Smooth muscle cell (in vitro differentiated cells): ENCODE measurements at regions not wholly inside any gene's neighbourhood (a gene's known extent, or its start where the extent isn't known, plus 50 kb on each side); places are given as distances from the start of the nearest gene placed in this dataset.

Source experiments
- DNase-seq: peaks from one replicate; lab custom pipeline; 2025; ENCODE audit not compliant: unreplicated experiment; lab: John Stamatoyannopoulos, UW
- H2AFZ ChIP-seq: fragments of 200-600 bp; sonication (generic); 2 replicates; pipeline ENCODE4 v1.6.0; 2016; ENCODE audit warnings: antibody characterized with exemption, low read depth, mild to moderate bottlenecking
- H3F3A ChIP-seq: fragments of 200-600 bp; sonication (generic); 2 replicates; pipeline ENCODE4 v1.6.0; 2017; ENCODE audit warnings: antibody characterized with exemption, low read depth
- H3K27ac ChIP-seq: fragments of 200-600 bp; sonication (generic); 2 replicates; pipeline ENCODE4 v1.5.1; 2016; ENCODE audit warnings: low read depth, mild to moderate bottlenecking
- H3K27me3 ChIP-seq: fragments of 200-600 bp; sonication (generic); 2 replicates; pipeline ENCODE4 v1.6.1; 2016; ENCODE audit warnings: low read depth, mild to moderate bottlenecking
- H3K36me3 ChIP-seq: fragments of 200-600 bp; sonication (generic); 2 replicates; pipeline ENCODE4 v1.5.1; 2016; ENCODE audit warnings: low read depth
- H3K4me1 ChIP-seq: fragments of 200-600 bp; sonication (generic); 2 replicates; pipeline ENCODE4 v1.5.1; 2016; ENCODE audit warnings: low read depth
- H3K4me2 ChIP-seq: fragments of 200-600 bp; sonication (generic); 2 replicates; pipeline ENCODE4 v1.6.0; 2016; ENCODE audit warnings: mild to moderate bottlenecking
- H3K4me3 ChIP-seq: fragments of 200-600 bp; sonication (generic); 2 replicates; pipeline ENCODE4 v1.5.1; 2016; ENCODE audit warnings: mild to moderate bottlenecking
- H3K79me2 ChIP-seq: fragments of 200-600 bp; sonication (generic); 2 replicates; pipeline ENCODE4 v1.6.0; 2016; ENCODE audit warnings: low read depth, mild to moderate bottlenecking
- H3K9ac ChIP-seq: fragments of 200-600 bp; sonication (generic); 2 replicates; pipeline ENCODE4 v1.6.0; 2016; ENCODE audit warnings: low read depth
- H3K9me3 ChIP-seq: fragments of 200-600 bp; sonication (generic); replicated peaks from 2 replicates; pipeline ENCODE4 v1.5.1; 2016; ENCODE audit warnings: low read depth
- H4K20me1 ChIP-seq: fragments of 200-600 bp; sonication (generic); 2 replicates; pipeline ENCODE4 v1.6.0; 2016; ENCODE audit warnings: low read depth
- WGBS: methylation state at CpG from one replicate; pipeline ENCODE4 v1.1.7; 2016; ENCODE audit warnings: low lambda C conversion rate; 5-methylcytosine and 5-hydroxymethylcytosine counted together
- TF ChIP-seq, protein P1 (sequence below): fragments of 200-600 bp; sonication (generic); IDR thresholded peaks from 2 replicates; pipeline ENCODE4 v1.5.1; 2017; ENCODE audit warnings: borderline replicate concordance, mild to moderate bottlenecking, antibody characterized with exemption; ENCODE audit not compliant: insufficient read depth, poor library complexity, severe bottlenecking

DNA sequence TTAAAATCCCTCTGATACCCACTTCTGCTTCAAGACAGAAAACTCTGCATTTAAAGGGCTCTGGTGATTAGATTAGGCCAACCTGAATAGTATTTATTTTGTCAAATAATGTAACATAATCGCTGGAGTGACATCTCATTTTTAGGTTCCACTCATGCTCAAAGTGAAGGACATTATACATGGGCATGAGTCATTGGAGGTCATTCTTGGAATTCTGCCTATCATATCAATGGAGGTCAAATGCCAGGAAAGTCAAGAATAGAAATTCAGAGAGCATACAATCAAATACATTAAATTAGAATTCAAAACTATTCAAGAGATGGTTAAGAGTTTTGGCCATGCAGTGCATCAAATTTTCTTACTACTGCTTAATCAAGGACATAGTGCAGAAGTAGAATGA, 50.8 kb upstream of the PRSS1 start:
- WGBS: 91% methylated on average over 1 of the region's 1 CpG
- Histone ChIP-seq H3K4me3 (no peak overlapping the region), H2AFZ (no peak overlapping the region), H3K79me2 (no peaks in the 10 kb centered on the region), H3K4me1 (peaks cover 6% of the 10 kb centered on the region), H3K27ac (no peak overlapping the region), H3K36me3 (no peaks in the 10 kb centered on the region), H3F3A (no peaks in the 10 kb centered on the region), H4K20me1 (no peaks in the 10 kb centered on the region), H3K9ac (no peak overlapping the region), H3K27me3 (no peaks in the 10 kb centered on the region), H3K9me3 (no peaks in the 10 kb centered on the region), H3K4me2 (no peak overlapping the region)
- DNase-seq: no peak
- TF ChIP-seq, protein P1, sequence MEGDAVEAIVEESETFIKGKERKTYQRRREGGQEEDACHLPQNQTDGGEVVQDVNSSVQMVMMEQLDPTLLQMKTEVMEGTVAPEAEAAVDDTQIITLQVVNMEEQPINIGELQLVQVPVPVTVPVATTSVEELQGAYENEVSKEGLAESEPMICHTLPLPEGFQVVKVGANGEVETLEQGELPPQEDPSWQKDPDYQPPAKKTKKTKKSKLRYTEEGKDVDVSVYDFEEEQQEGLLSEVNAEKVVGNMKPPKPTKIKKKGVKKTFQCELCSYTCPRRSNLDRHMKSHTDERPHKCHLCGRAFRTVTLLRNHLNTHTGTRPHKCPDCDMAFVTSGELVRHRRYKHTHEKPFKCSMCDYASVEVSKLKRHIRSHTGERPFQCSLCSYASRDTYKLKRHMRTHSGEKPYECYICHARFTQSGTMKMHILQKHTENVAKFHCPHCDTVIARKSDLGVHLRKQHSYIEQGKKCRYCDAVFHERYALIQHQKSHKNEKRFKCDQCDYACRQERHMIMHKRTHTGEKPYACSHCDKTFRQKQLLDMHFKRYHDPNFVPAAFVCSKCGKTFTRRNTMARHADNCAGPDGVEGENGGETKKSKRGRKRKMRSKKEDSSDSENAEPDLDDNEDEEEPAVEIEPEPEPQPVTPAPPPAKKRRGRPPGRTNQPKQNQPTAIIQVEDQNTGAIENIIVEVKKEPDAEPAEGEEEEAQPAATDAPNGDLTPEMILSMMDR: no peak

DNA sequence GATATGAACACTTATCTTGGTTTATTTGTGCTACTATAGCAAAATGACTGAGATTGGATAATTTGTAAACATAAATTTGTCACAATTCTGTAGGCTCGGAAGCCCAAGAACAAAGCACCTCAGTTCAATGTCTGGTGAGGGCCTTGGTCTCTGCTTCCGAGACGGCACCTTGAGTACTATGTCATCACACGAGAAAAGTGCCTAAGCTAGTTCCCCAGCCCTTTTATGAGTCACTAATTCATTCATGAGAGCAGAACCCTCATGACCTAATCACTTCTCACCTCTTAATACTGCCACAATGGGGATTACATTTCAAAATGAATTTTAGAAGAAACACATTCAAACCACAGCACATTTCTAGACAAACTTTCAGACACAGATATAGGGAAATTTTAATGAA, 52.0 kb upstream of the PRSS1 start:
- no peaks in the 10 kb centered on the region for H3K27me3 ChIP-seq
- H3K27ac ChIP-seq: no peak overlapping the region
- WGBS: 36% methylated on average over 4 of the region's 4 CpGs
- no peaks in the 10 kb centered on the region for H3K79me2 ChIP-seq
- no peaks in the 10 kb centered on the region for H4K20me1 ChIP-seq
- no peaks in the 10 kb centered on the region for H3K36me3 ChIP-seq
- TF ChIP-seq, protein P1: no peak
- no peak overlapping the region for H3K4me2 ChIP-seq
- H3K4me3 ChIP-seq: no peak overlapping the region
- H3K9ac ChIP-seq: no peak overlapping the region
- H3F3A ChIP-seq: no peaks in the 10 kb centered on the region
- H3K4me1 ChIP-seq: peaks cover 6% of the 10 kb centered on the region
- DNase-seq: no peak
- H2AFZ ChIP-seq: no peak overlapping the region
- H3K9me3 ChIP-seq: no peaks in the 10 kb centered on the region

DNA sequence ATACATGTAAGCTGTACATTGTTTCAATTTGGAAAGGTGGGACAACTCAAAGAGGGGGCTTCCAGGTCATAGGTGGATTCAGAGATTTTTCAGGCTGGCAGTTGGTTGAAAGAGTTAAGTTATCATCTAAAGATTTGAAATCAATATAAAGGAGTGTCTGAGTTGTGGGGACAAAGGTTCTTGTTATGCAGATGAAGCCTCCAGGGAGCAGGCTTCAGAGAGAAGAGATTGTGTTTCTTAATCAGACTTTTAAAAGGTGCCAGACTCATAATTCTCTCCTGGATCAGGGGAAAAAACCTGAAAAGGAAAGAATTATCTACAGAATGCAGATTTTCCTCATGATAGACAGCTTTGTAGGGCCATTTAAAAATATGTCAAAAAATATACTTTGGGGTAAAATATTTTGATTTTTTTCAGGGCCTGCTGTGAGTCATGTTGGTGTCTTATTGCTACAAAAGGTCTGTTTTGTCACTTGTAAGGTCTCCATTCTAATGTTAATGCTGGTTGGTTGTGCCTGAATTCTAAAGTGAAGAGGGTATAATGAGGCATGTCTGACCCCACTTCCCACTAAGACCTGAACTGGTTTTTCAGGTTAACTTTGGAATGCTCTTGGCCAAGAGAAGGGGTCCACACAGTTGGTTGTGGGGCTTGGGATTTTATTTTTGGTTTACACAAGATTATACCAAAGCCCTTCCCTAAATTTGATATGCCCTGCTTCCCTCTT, 52.7 kb upstream of the PRSS1 start:
- peaks cover 6% of the 10 kb centered on the region for H3K4me1 ChIP-seq
- H3K79me2 ChIP-seq: no peaks in the 10 kb centered on the region
- TF ChIP-seq, protein P1: no peak

DNA sequence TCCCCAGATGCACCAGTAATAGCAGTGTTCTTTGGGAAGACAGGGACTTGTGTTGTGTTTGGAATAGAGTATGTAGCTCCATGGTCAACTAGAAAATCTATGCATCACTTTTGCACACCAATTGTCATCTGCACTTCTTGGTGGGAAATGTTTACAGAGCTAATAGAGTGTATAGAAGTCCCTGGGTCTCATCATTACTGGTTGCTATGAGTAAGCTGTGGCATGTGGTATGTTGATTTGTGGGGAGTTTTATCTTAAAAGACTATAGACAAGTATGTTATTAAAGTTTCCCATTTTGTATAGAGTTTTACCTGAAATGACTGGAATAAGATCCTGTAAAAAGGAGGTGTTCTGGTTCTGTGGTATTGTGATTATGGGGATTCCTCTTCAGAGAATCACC, 55.4 kb upstream of the PRSS1 start:
- Histone ChIP-seq H3K36me3 (no peaks in the 10 kb centered on the region), H3K9ac (no peak overlapping the region), H2AFZ (no peak overlapping the region), H3K9me3 (no peaks in the 10 kb centered on the region), H3K79me2 (no peaks in the 10 kb centered on the region), H3K4me1 (peaks cover 6% of the 10 kb centered on the region), H3F3A (no peaks in the 10 kb centered on the region), H3K27ac (no peak overlapping the region), H4K20me1 (no peaks in the 10 kb centered on the region), H3K4me3 (no peak overlapping the region), H3K27me3 (no peaks in the 10 kb centered on the region), H3K4me2 (no peak overlapping the region)
- no peak for DNase-seq
- TF ChIP-seq, protein P1: no peak

More for the DNA sequence above, 52.7 kb upstream of the PRSS1 start:
- DNase-seq: no peak
- H3K36me3 ChIP-seq: no peaks in the 10 kb centered on the region
- no peaks in the 10 kb centered on the region for H4K20me1 ChIP-seq
- no peak overlapping the region for H3K9ac ChIP-seq
- H3F3A ChIP-seq: no peaks in the 10 kb centered on the region
- H2AFZ ChIP-seq: no peak overlapping the region
- no peak overlapping the region for H3K27ac ChIP-seq
- H3K27me3 ChIP-seq: no peaks in the 10 kb centered on the region
- H3K9me3 ChIP-seq: no peaks in the 10 kb centered on the region
- H3K4me2 ChIP-seq: no peak overlapping the region
- no peak overlapping the region for H3K4me3 ChIP-seq
